ENCODE measurements at regions not wholly inside any gene's neighbourhood (a gene's known extent, or its start where the extent isn't known, plus 50 kb on each side); places are given as distances from the start of the nearest gene placed in this dataset.

- DNase-seq: no peak
Measured at GRCh38 chr4:27276307-27277073, 415.8 kb downstream of the STIM2 start.

- DNase-seq: no peak
Measured at GRCh38 chr4:27278615-27279375, 418.2 kb downstream of the STIM2 start.

GRCh38 chr4:27288496-27288895 is 427.9 kb downstream of the STIM2 start:
- no peak for DNase-seq

- DNase-seq: no peak
Measured at GRCh38 chr4:27289704-27290103, 429.1 kb downstream of the STIM2 start.

- DNase-seq: no peak
Measured at GRCh38 chr4:27293831-27294230, 433.2 kb downstream of the STIM2 start.

GRCh38 chr4:27304751-27305150 is 444.1 kb downstream of the STIM2 start:
- DNase-seq: no peak

GRCh38 chr4:27305246-27305645 is 444.6 kb downstream of the STIM2 start:
- DNase-seq: no peak

GRCh38 chr4:27308379-27308778 is 447.7 kb downstream of the STIM2 start:
- no peak for DNase-seq

- DNase-seq: no peak
Measured at GRCh38 chr4:27315625-27316024, 455.0 kb downstream of the STIM2 start.

GRCh38 chr4:27316176-27316575 is 455.5 kb downstream of the STIM2 start:
- no peak for DNase-seq

- DNase-seq: no peak
Measured at GRCh38 chr4:27318740-27319139, 458.1 kb downstream of the STIM2 start.

GRCh38 chr4:27326991-27327390 is 466.4 kb downstream of the STIM2 start:
- no peak for DNase-seq

GRCh38 chr4:27327421-27328181 is 467.0 kb downstream of the STIM2 start:
- no peak for DNase-seq

GRCh38 chr4:27338530-27338929 is 477.9 kb downstream of the STIM2 start:
- no peak for DNase-seq

GRCh38 chr4:27343411-27343810 is 482.8 kb downstream of the STIM2 start:
- no peak for DNase-seq

GRCh38 chr4:27350161-27350560 is 489.5 kb downstream of the STIM2 start:
- DNase-seq: no peak

GRCh38 chr4:27357283-27357682 is 496.6 kb downstream of the STIM2 start:
- no peak for DNase-seq

- no peak for DNase-seq
Measured at GRCh38 chr4:27358269-27358668, 497.6 kb downstream of the STIM2 start.

- DNase-seq: no peak
Measured at GRCh38 chr4:27360131-27360530, 499.5 kb downstream of the STIM2 start.

- no peak for DNase-seq
Measured at GRCh38 chr4:27360790-27361267, 500.2 kb downstream of the STIM2 start.

- DNase-seq: no peak
Measured at GRCh38 chr4:27364509-27364908, 503.9 kb downstream of the STIM2 start.

- DNase-seq: no peak
Measured at GRCh38 chr4:27366104-27366823, 505.6 kb downstream of the STIM2 start.

- no peak for DNase-seq
Measured at GRCh38 chr4:27368781-27369180, 508.1 kb downstream of the STIM2 start.
